H9 (cell line): ENCODE measurements at regions not wholly inside any gene's neighbourhood (a gene's known extent, or its start where the extent isn't known, plus 50 kb on each side); places are given as distances from the start of the nearest gene placed in this dataset.

Experiments used
- DNase-seq: peaks from one replicate; pipeline ENCODE4 v3.0.0-alpha.2; 2017
- H2AFZ ChIP-seq: one replicate; pipeline ENCODE4 v1.6.1; 2013; ENCODE audit warnings: mild to moderate bottlenecking, low read length, control low read depth, moderate library complexity
- H2AK5ac ChIP-seq: 2 replicates; pipeline ENCODE4 v1.6.1; 2013; ENCODE audit warnings: low read length, control low read depth, mixed read lengths; ENCODE audit not compliant: insufficient read length
- H2BK120ac ChIP-seq: one replicate; pipeline ENCODE4 v1.6.1; 2013; ENCODE audit warnings: low read depth, mild to moderate bottlenecking, low read length, control low read depth, inconsistent platforms; ENCODE audit not compliant: poor library complexity, severe bottlenecking
- H2BK12ac ChIP-seq: 2 replicates; pipeline ENCODE4 v1.6.1; 2013; ENCODE audit warnings: low read length, control low read depth, mixed read lengths, low read depth; ENCODE audit not compliant: insufficient read length
- H2BK15ac ChIP-seq: 2 replicates; pipeline ENCODE4 v1.6.1; 2013; ENCODE audit warnings: low read depth, low read length, control low read depth
- H2BK20ac ChIP-seq: one replicate; pipeline ENCODE4 v1.6.1; 2013; ENCODE audit warnings: low read depth, mild to moderate bottlenecking, low read length, control low read depth, inconsistent platforms; ENCODE audit not compliant: poor library complexity, severe bottlenecking
- H2BK5ac ChIP-seq: 2 replicates; pipeline ENCODE4 v1.6.1; 2013; ENCODE audit warnings: low read length, control low read depth, mixed read lengths; ENCODE audit not compliant: insufficient read length
- H3K14ac ChIP-seq: 2 replicates; pipeline ENCODE4 v1.6.1; 2013; ENCODE audit warnings: low read length, control low read depth; ENCODE audit not compliant: insufficient read depth
- H3K18ac ChIP-seq: 2 replicates; pipeline ENCODE4 v1.6.1; 2013; ENCODE audit warnings: low read depth, mild to moderate bottlenecking, mixed read lengths, low read length, control low read depth; ENCODE audit not compliant: insufficient read length
- H3K23ac ChIP-seq: 2 replicates; pipeline ENCODE4 v1.6.1; 2013; ENCODE audit warnings: low read length, control low read depth, mixed read lengths, low read depth; ENCODE audit not compliant: insufficient read length
- H3K23me2 ChIP-seq: 2 replicates; pipeline ENCODE4 v1.6.1; 2013; ENCODE audit warnings: low read depth, mild to moderate bottlenecking, mixed read lengths, low read length, control low read depth; ENCODE audit not compliant: insufficient read length, poor library complexity, severe bottlenecking
- H3K27ac ChIP-seq: 2 replicates; pipeline ENCODE4 v1.5.1; 2013; ENCODE audit warnings: low read length, control low read depth, mixed read lengths, low read depth; ENCODE audit not compliant: insufficient read length
- H3K27me3 ChIP-seq: 2 replicates; pipeline ENCODE4 v1.6.1; 2013; ENCODE audit warnings: low read length, control low read depth, inconsistent platforms; ENCODE audit not compliant: insufficient read depth
- H3K4ac ChIP-seq: 2 replicates; pipeline ENCODE4 v1.6.1; 2013; ENCODE audit warnings: low read depth, mild to moderate bottlenecking, control low read depth, inconsistent platforms, low read length, moderate library complexity
- H3K4me1 ChIP-seq: 2 replicates; pipeline ENCODE4 v1.6.1; 2013; ENCODE audit warnings: low read length, control low read depth, inconsistent platforms; ENCODE audit not compliant: insufficient read depth
- H3K4me2 ChIP-seq: 2 replicates; pipeline ENCODE4 v1.6.1; 2013; ENCODE audit warnings: low read length, control low read depth, mixed read lengths; ENCODE audit not compliant: insufficient read length, insufficient read depth
- H3K56ac ChIP-seq: 2 replicates; pipeline ENCODE4 v1.6.1; 2013; ENCODE audit warnings: low read depth, mild to moderate bottlenecking, mixed read lengths, low read length, control low read depth; ENCODE audit not compliant: insufficient read length
- H3K79me1 ChIP-seq: 2 replicates; pipeline ENCODE4 v1.6.1; 2013; ENCODE audit warnings: low read depth, mild to moderate bottlenecking, moderate library complexity, low read length, control low read depth, inconsistent platforms; ENCODE audit not compliant: insufficient read depth, poor library complexity, severe bottlenecking
- H3K79me2 ChIP-seq: 2 replicates; pipeline ENCODE4 v1.6.1; 2013; ENCODE audit warnings: low read length, control low read depth, inconsistent platforms; ENCODE audit not compliant: insufficient read depth
- H3K9ac ChIP-seq: 2 replicates; pipeline ENCODE4 v1.6.1; 2013; ENCODE audit warnings: low read length, control low read depth, mixed read lengths; ENCODE audit not compliant: insufficient read length; ENCODE audit errors: extremely low read depth
- H3K9me3 ChIP-seq: one replicate; pipeline ENCODE4 v1.6.1; 2013; ENCODE audit warnings: low read depth, low read length, inconsistent platforms; ENCODE audit not compliant: control insufficient read depth
- H3T11ph ChIP-seq: one replicate; pipeline ENCODE4 v1.6.1; 2013; ENCODE audit warnings: mild to moderate bottlenecking, low read length, control low read depth, inconsistent platforms
- H4K20me1 ChIP-seq: one replicate; pipeline ENCODE4 v1.6.1; 2013; ENCODE audit not compliant: control insufficient read depth, insufficient read length, insufficient read depth
- H4K5ac ChIP-seq: 2 replicates; pipeline ENCODE4 v1.6.1; 2013; ENCODE audit warnings: low read depth, mild to moderate bottlenecking, mixed read lengths, low read length, control low read depth; ENCODE audit not compliant: insufficient read length
- H4K8ac ChIP-seq: replicated peaks from 2 replicates; pipeline ENCODE4 v1.6.1; 2013; ENCODE audit warnings: low read length, control low read depth, mixed read lengths, low read depth; ENCODE audit not compliant: insufficient read length
- H4K91ac ChIP-seq: 2 replicates; pipeline ENCODE4 v1.6.1; 2013; ENCODE audit warnings: low read depth, mild to moderate bottlenecking, moderate library complexity, mixed read lengths, low read length, control low read depth; ENCODE audit not compliant: insufficient read length
- H3K27ac Mint-ChIP-seq, 3 experiments: 2 replicates in 2 of 3; 3 replicates in 1 of 3; pipeline ENCODE4 v1.8.0; 2020 to 2021; ENCODE audit warnings: mixed read lengths in 3 of 3, mild to moderate bottlenecking in 1 of 3, moderate library complexity in 1 of 3
- H3K27me3 Mint-ChIP-seq: 2 replicates; pipeline ENCODE4 v1.8.0; 2021; ENCODE audit warnings: low read depth, mild to moderate bottlenecking, moderate library complexity, mixed read lengths
- H3K36me3 Mint-ChIP-seq, 3 experiments: 2 replicates in 2 of 3; 3 replicates in 1 of 3; pipeline ENCODE4 v1.8.0; 2020 to 2021; ENCODE audit warnings: low read depth in 3 of 3, mixed read lengths in 3 of 3; ENCODE audit not compliant: insufficient read depth in 1 of 3
- H3K4me1 Mint-ChIP-seq, 2 experiments: 2 replicates each; pipeline ENCODE4 v1.8.0; 2020; ENCODE audit warnings: mixed read lengths in 2 of 2
- H3K4me3 Mint-ChIP-seq, 2 experiments: 2 replicates in 1 of 2; 3 replicates in 1 of 2; pipeline ENCODE4 v1.8.0; 2020 to 2021; ENCODE audit warnings: mild to moderate bottlenecking in 2 of 2, mixed read lengths in 2 of 2, moderate library complexity in 1 of 2
- H3K9me3 Mint-ChIP-seq, 2 experiments: 2 replicates in 1 of 2; 3 replicates in 1 of 2; pipeline ENCODE4 v1.8.0; 2020; ENCODE audit warnings: mild to moderate bottlenecking in 2 of 2, mixed read lengths in 2 of 2, moderate library complexity in 1 of 2
- CTCF ChIP-seq: fragments of 200-600 bp; sonication (generic); conservative IDR thresholded peaks from 3 replicates; pipeline ENCODE4 v1.8.0; 2021; ENCODE audit warnings: antibody characterized with exemption, mild to moderate bottlenecking
- WGBS: extraction: QIAGEN DNeasy Blood & Tissue Kit; methylation state at CpG from one replicate; pipeline ENCODE4 v1.1.7; 2013; ENCODE audit warnings: missing lambda C conversion rate, low lambda C conversion rate, mixed read lengths; ENCODE audit not compliant: insufficient read length; ENCODE audit errors: extremely low coverage; 5-methylcytosine and 5-hydroxymethylcytosine counted together

- Histone ChIP-seq H3K14ac (no peak overlapping the region), H3K79me2 (no peaks in the 10 kb centered on the region), H4K8ac (no peak overlapping the region), H3K23ac (no peak overlapping the region), H2BK120ac (no peak overlapping the region), H4K5ac (no peak overlapping the region), H2BK15ac (no peak overlapping the region), H3K4ac (no peak overlapping the region), H2BK20ac (no peak overlapping the region), H2BK5ac (no peak overlapping the region), H2AFZ (no peak overlapping the region), H3K4me2 (no peak overlapping the region), H3K9ac (no peak overlapping the region), H3K27ac (no peak overlapping the region), H4K91ac (no peak overlapping the region), H3K79me1 (no peaks in the 10 kb centered on the region), H3K9me3 (no peaks in the 10 kb centered on the region), H3K27me3 (no peaks in the 10 kb centered on the region), H2AK5ac (no peak overlapping the region), H3K4me1 (no peaks in the 10 kb centered on the region; the same call in 1 of the 2 replicates), H3K18ac (no peak overlapping the region), H3K56ac (no peak overlapping the region), H3T11ph (no peak overlapping the region), H3K23me2 (no peaks in the 10 kb centered on the region), H2BK12ac (no peak overlapping the region), H4K20me1 (no peaks in the 10 kb centered on the region)
- Mint-ChIP-seq H3K27me3 (no peaks in the 10 kb centered on the region), H3K4me3 (no peak overlapping the region), H3K9me3 (no peaks in the 10 kb centered on the region), H3K36me3 (no peaks in the 10 kb centered on the region), H3K27ac (no peak overlapping the region), H3K4me1 (peaks cover 13 to 14% of the 10 kb centered on the region in 2 experiments)
- no CpG with 5 or more reads among the region's 2 CpGs for WGBS
- TF ChIP-seq CTCF, result no peak
- DNase-seq, result no peak
Measured at GRCh38 chr1:93014168-93014567, 52.9 kb upstream of the DIPK1A start.
